Occipital lobe (tissue), 1 donor: ENCODE measurements at regions not wholly inside any gene's neighbourhood (a gene's known extent, or its start where the extent isn't known, plus 50 kb on each side); places are given as distances from the start of the nearest gene placed in this dataset.
"Not testable (repeated sequence)": the region's sequence is repeated elsewhere in the genome, so short reads cannot be mapped to it uniquely, and the experiment has no call there.

Source experiments
- DNase-seq: peaks from one replicate; lab custom pipeline; 2025; lab: John Stamatoyannopoulos, UW

GRCh38 chr11:123344790-123345357 lies 85.2 kb upstream of the GRAMD1B start:
- DNase-seq: no peak

GRCh38 chr11:123344188-123344587 lies 85.9 kb upstream of the GRAMD1B start:
- DNase-seq: not testable (repeated sequence)

GRCh38 chr11:123338997-123339752 lies 90.9 kb upstream of the GRAMD1B start:
- no peak for DNase-seq

- DNase-seq: no peak
Measured at GRCh38 chr11:123338266-123338800, 91.7 kb upstream of the GRAMD1B start.

GRCh38 chr11:123334925-123335324 lies 95.1 kb upstream of the GRAMD1B start:
- no peak for DNase-seq

- not testable (repeated sequence) for DNase-seq
Measured at GRCh38 chr11:123332577-123332976, 97.5 kb upstream of the GRAMD1B start.

GRCh38 chr11:123330948-123331347 lies 99.1 kb upstream of the GRAMD1B start:
- DNase-seq: no peak

- no peak for DNase-seq
Measured at GRCh38 chr11:123330471-123330870, 99.6 kb upstream of the GRAMD1B start.

GRCh38 chr11:123330071-123330470 lies 100.0 kb upstream of the GRAMD1B start:
- no peak for DNase-seq

- no peak for DNase-seq
Measured at GRCh38 chr11:123328281-123328867, 101.7 kb upstream of the GRAMD1B start.

- no peak for DNase-seq
Measured at GRCh38 chr11:123325533-123325932, 104.5 kb upstream of the GRAMD1B start.

- DNase-seq: no peak
Measured at GRCh38 chr11:123323568-123323967, 106.5 kb upstream of the GRAMD1B start.

- DNase-seq: no peak
Measured at GRCh38 chr11:123321636-123322035, 108.4 kb upstream of the GRAMD1B start.

- DNase-seq: no peak
Measured at GRCh38 chr11:123318623-123319022, 111.4 kb upstream of the GRAMD1B start.

- DNase-seq: not testable (repeated sequence)
Measured at GRCh38 chr11:123318132-123318531, 111.9 kb upstream of the GRAMD1B start.

GRCh38 chr11:123316003-123316402 lies 114.1 kb upstream of the GRAMD1B start:
- no peak for DNase-seq

- no peak for DNase-seq
Measured at GRCh38 chr11:123314972-123315371, 115.1 kb upstream of the GRAMD1B start.

- no peak for DNase-seq
Measured at GRCh38 chr11:123313262-123313661, 116.8 kb upstream of the GRAMD1B start.

GRCh38 chr11:123308077-123308476 lies 113.0 kb upstream of the CLMP start:
- DNase-seq: no peak

- DNase-seq: no peak
Measured at GRCh38 chr11:123307276-123307675, 112.2 kb upstream of the CLMP start.

- no peak for DNase-seq
Measured at GRCh38 chr11:123306531-123306930, 111.5 kb upstream of the CLMP start.

- no peak for DNase-seq
Measured at GRCh38 chr11:123305601-123306375, 110.7 kb upstream of the CLMP start.
